GM23338 (cell line): ENCODE measurements at regions not wholly inside any gene's neighbourhood (a gene's known extent, or its start where the extent isn't known, plus 50 kb on each side); places are given as distances from the start of the nearest gene placed in this dataset. TPM values are rescaled to one million over a fixed set of nuclear protein-coding genes. Genes with fewer than 3 reads are reported as not detected.

Source experiments
- ATAC-seq: fragments of 200-7000 bp; cut with Tn5 transposase; 3 replicates; pipeline ENCODE4 v1.9.1; 2020
- DNase-seq: peaks from one replicate; pipeline ENCODE4 v3.0.0-alpha.2; 2015; ENCODE audit warnings: low spot score
- H2AFZ ChIP-seq: fragments of 200-600 bp; sonication (generic); 2 replicates; pipeline ENCODE4 v1.8.0; 2016; ENCODE audit warnings: antibody characterized with exemption, mild to moderate bottlenecking, moderate library complexity
- H3F3A ChIP-seq: fragments of 200-600 bp; sonication (generic); replicated peaks from 2 replicates; pipeline ENCODE4 v1.8.0; 2017; ENCODE audit warnings: antibody characterized with exemption, mixed run types, low read depth
- H3K27ac ChIP-seq: fragments of 200-600 bp; sonication (generic); 2 replicates; pipeline ENCODE4 v1.6.1; 2016; ENCODE audit warnings: low read depth
- H3K27me3 ChIP-seq: fragments of 200-600 bp; sonication (generic); 2 replicates; pipeline ENCODE4 v1.8.0; 2016; ENCODE audit warnings: mild to moderate bottlenecking, mixed run types, moderate library complexity; ENCODE audit not compliant: insufficient read depth
- H3K36me3 ChIP-seq: fragments of 200-600 bp; sonication (generic); 2 replicates; pipeline ENCODE4 v1.8.0; 2016; ENCODE audit warnings: mild to moderate bottlenecking; ENCODE audit not compliant: insufficient read depth
- H3K4me1 ChIP-seq: fragments of 200-600 bp; sonication (generic); 2 replicates; pipeline ENCODE4 v1.8.0; 2016; ENCODE audit warnings: mild to moderate bottlenecking, moderate library complexity; ENCODE audit not compliant: insufficient read depth
- H3K4me2 ChIP-seq: fragments of 200-600 bp; sonication (generic); 2 replicates; pipeline ENCODE4 v1.7.1; 2017; ENCODE audit warnings: mixed run types
- H3K4me3 ChIP-seq: fragments of 200-600 bp; sonication (generic); 2 replicates; pipeline ENCODE4 v1.6.1; 2016; ENCODE audit warnings: mixed run types
- H3K79me2 ChIP-seq: fragments of 200-600 bp; sonication (generic); replicated peaks from 2 replicates; pipeline ENCODE4 v1.8.0; 2017; ENCODE audit warnings: mild to moderate bottlenecking; ENCODE audit not compliant: insufficient read depth
- H3K9me2 ChIP-seq: fragments of 200-600 bp; sonication (generic); 2 replicates; pipeline ENCODE4 v1.8.0; 2017; ENCODE audit not compliant: insufficient read depth
- H4K20me1 ChIP-seq: fragments of 200-600 bp; sonication (generic); replicated peaks from 2 replicates; pipeline ENCODE4 v1.8.0; 2017; ENCODE audit warnings: mild to moderate bottlenecking; ENCODE audit not compliant: insufficient read depth
- H3K27ac Mint-ChIP-seq: 2 replicates; pipeline ENCODE4 v1.8.0; 2020; ENCODE audit warnings: inconsistent platforms, mild to moderate bottlenecking, moderate library complexity, mixed read lengths
- H3K27me3 Mint-ChIP-seq: 3 replicates; pipeline ENCODE4 v1.8.0; 2022; ENCODE audit warnings: low read depth, mild to moderate bottlenecking, moderate library complexity, mixed read lengths, inconsistent platforms; ENCODE audit not compliant: insufficient read depth, poor library complexity
- H3K36me3 Mint-ChIP-seq: 3 replicates; pipeline ENCODE4 v1.8.0; 2021; ENCODE audit warnings: low read depth, mild to moderate bottlenecking, inconsistent platforms, moderate library complexity, mixed read lengths
- H3K4me1 Mint-ChIP-seq: 3 replicates; pipeline ENCODE4 v1.8.0; 2020; ENCODE audit warnings: mild to moderate bottlenecking, inconsistent platforms, mixed read lengths
- H3K4me3 Mint-ChIP-seq: 3 replicates; pipeline ENCODE4 v1.8.0; 2021; ENCODE audit warnings: moderate library complexity, mild to moderate bottlenecking, inconsistent platforms, mixed read lengths
- H3K9me3 Mint-ChIP-seq: 3 replicates; pipeline ENCODE4 v1.8.0; 2020; ENCODE audit warnings: moderate library complexity, mild to moderate bottlenecking, inconsistent platforms, mixed read lengths
- CREB1 ChIP-seq: fragments of 250-450 bp; sonication (Bioruptor Pico); IDR thresholded peaks from 2 replicates; pipeline ENCODE4 v1.5.0; 2020; ENCODE audit warnings: low read depth, mild to moderate bottlenecking, moderate library complexity
- ETS1 ChIP-seq: IDR thresholded peaks from 2 replicates; pipeline ENCODE4 v1.6.1; 2016; ENCODE audit warnings: antibody characterized with exemption
- EZH2 ChIP-seq: fragments of 200-600 bp; sonication (generic); IDR thresholded peaks from one replicate; pipeline ENCODE4 v1.8.0; 2017; ENCODE audit warnings: antibody characterized with exemption, mild to moderate bottlenecking, low read depth; ENCODE audit not compliant: unreplicated experiment
- EZH2phosphoT487 ChIP-seq: fragments of 200-600 bp; sonication (generic); IDR thresholded peaks from one replicate; pipeline ENCODE4 v1.8.1; 2018; ENCODE audit warnings: antibody characterized with exemption; ENCODE audit not compliant: unreplicated experiment
- NANOG ChIP-seq: IDR thresholded peaks from 2 replicates; pipeline ENCODE4 v1.6.1; 2016; ENCODE audit warnings: antibody characterized with exemption, borderline replicate concordance
- POLR2AphosphoS5 ChIP-seq: IDR thresholded peaks from 2 replicates; pipeline ENCODE4 v1.6.1; 2016; ENCODE audit warnings: antibody characterized with exemption, low read depth
- STAT1 ChIP-seq: IDR thresholded peaks from one replicate; pipeline ENCODE4 v1.6.1; 2016; ENCODE audit warnings: antibody characterized with exemption; ENCODE audit not compliant: unreplicated experiment
- ZNF114 ChIP-seq: fragments of 250-450 bp; sonication (Bioruptor Pico); IDR thresholded peaks from 2 replicates; pipeline ENCODE4 v1.5.0; 2020; ENCODE audit warnings: mild to moderate bottlenecking, moderate library complexity
- small RNA-seq: library from RNA; depleted of rRNA; stranded (forward); fragments of <200 nt; gene quantifications from one replicate; pipeline ENCODE3, GENCODE V24; 2014; ENCODE audit warnings: low replicate concordance
- TF ChIP-seq, protein P1 (sequence below): IDR thresholded peaks from one replicate; pipeline ENCODE4 v1.6.1; 2018; ENCODE audit warnings: antibody characterized with exemption; ENCODE audit not compliant: unreplicated experiment
- TF ChIP-seq, protein P2 (sequence below), 2 experiments: fragments of 200-600 bp in 1 of 2; sonication (generic) in 1 of 2; conservative IDR thresholded peaks; 2 replicates each; pipeline versions ENCODE4 v1.5.1 to v1.6.1; 2016 to 2017; ENCODE audit warnings: antibody characterized with exemption in 2 of 2, low read depth in 2 of 2, mild to moderate bottlenecking in 2 of 2, moderate library complexity in 1 of 2

DNA sequence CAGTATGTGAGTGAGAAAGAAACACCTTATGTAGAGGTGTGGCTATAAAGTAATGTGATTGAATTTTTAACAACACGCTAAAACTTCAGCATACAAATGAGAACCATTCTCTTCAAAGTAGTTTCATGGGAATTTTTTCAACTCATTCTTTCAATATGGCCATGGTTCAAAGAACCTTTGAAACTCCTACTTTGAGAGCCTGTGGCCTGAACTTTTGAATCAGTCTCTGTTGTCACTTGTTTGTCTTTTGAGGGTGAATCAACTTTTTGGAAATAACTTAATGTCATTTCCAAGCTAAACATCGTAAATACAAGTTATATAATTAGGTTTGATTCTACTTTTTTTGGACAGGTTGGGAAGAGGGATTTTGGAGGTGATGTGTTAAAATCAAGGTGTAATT, 49.9 kb upstream of the CASK start:
- no peak overlapping the region for H3K27ac Mint-ChIP-seq
- no peaks in the 10 kb centered on the region for H3K36me3 Mint-ChIP-seq
- H3K27ac ChIP-seq: no peak overlapping the region
- H3K27me3 ChIP-seq: no peaks in the 10 kb centered on the region
- H3K4me1 Mint-ChIP-seq: peaks cover 11% of the 10 kb centered on the region
- no peaks in the 10 kb centered on the region for H3K79me2 ChIP-seq
- H3F3A ChIP-seq: no peaks in the 10 kb centered on the region
- TF ChIP-seq, protein P1, sequence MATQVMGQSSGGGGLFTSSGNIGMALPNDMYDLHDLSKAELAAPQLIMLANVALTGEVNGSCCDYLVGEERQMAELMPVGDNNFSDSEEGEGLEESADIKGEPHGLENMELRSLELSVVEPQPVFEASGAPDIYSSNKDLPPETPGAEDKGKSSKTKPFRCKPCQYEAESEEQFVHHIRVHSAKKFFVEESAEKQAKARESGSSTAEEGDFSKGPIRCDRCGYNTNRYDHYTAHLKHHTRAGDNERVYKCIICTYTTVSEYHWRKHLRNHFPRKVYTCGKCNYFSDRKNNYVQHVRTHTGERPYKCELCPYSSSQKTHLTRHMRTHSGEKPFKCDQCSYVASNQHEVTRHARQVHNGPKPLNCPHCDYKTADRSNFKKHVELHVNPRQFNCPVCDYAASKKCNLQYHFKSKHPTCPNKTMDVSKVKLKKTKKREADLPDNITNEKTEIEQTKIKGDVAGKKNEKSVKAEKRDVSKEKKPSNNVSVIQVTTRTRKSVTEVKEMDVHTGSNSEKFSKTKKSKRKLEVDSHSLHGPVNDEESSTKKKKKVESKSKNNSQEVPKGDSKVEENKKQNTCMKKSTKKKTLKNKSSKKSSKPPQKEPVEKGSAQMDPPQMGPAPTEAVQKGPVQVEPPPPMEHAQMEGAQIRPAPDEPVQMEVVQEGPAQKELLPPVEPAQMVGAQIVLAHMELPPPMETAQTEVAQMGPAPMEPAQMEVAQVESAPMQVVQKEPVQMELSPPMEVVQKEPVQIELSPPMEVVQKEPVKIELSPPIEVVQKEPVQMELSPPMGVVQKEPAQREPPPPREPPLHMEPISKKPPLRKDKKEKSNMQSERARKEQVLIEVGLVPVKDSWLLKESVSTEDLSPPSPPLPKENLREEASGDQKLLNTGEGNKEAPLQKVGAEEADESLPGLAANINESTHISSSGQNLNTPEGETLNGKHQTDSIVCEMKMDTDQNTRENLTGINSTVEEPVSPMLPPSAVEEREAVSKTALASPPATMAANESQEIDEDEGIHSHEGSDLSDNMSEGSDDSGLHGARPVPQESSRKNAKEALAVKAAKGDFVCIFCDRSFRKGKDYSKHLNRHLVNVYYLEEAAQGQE: no peak
- TF ChIP-seq STAT1 (no peak), EZH2phosphoT487 (no peak), EZH2 (no peak), CREB1 (no peak), ZNF114 (CRISPR knock-in tag) (no peak), ETS1 (no peak), POLR2AphosphoS5 (no peak), NANOG (no peak)
- TF ChIP-seq, protein P2, sequence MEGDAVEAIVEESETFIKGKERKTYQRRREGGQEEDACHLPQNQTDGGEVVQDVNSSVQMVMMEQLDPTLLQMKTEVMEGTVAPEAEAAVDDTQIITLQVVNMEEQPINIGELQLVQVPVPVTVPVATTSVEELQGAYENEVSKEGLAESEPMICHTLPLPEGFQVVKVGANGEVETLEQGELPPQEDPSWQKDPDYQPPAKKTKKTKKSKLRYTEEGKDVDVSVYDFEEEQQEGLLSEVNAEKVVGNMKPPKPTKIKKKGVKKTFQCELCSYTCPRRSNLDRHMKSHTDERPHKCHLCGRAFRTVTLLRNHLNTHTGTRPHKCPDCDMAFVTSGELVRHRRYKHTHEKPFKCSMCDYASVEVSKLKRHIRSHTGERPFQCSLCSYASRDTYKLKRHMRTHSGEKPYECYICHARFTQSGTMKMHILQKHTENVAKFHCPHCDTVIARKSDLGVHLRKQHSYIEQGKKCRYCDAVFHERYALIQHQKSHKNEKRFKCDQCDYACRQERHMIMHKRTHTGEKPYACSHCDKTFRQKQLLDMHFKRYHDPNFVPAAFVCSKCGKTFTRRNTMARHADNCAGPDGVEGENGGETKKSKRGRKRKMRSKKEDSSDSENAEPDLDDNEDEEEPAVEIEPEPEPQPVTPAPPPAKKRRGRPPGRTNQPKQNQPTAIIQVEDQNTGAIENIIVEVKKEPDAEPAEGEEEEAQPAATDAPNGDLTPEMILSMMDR (conservative IDR thresholded peaks at IDR 0.05; ENCODE audit: low read depth in 2 of 2): no peak
- ATAC-seq (no peak), DNase-seq (no peak)
- peak overlapping the region; percentile 32; the same call in 1 of the 2 replicates for H2AFZ ChIP-seq
- peaks cover 2% of the 10 kb centered on the region for H3K27me3 Mint-ChIP-seq
- H3K4me3 ChIP-seq: no peak overlapping the region
- H3K36me3 ChIP-seq: no peaks in the 10 kb centered on the region
- H3K4me2 ChIP-seq: no peak overlapping the region
- H3K9me2 ChIP-seq: no peaks in the 10 kb centered on the region
- no peaks in the 10 kb centered on the region for H3K4me1 ChIP-seq
- no peak overlapping the region for H3K4me3 Mint-ChIP-seq
- no peaks in the 10 kb centered on the region for H4K20me1 ChIP-seq
- no peaks in the 10 kb centered on the region for H3K9me3 Mint-ChIP-seq

Small RNA genes lying in the stretch of these regions (small RNA-seq; reads per million reads assigned to genes)
- gene RNU6-1124P: not detected
- not detected for gene RNU6-630P
- gene Z92545.1: not detected
